ENCODE measurements at regions not wholly inside any gene's neighbourhood (a gene's known extent, or its start where the extent isn't known, plus 50 kb on each side); places are given as distances from the start of the nearest gene placed in this dataset.

- H3K36me3 ChIP-seq (ENCODE audit: insufficient read depth, low read length) = no peaks in the 10 kb centered on the region
- H3K79me2 ChIP-seq (ENCODE audit: insufficient read depth, low read length) = no peaks in the 10 kb centered on the region
- peaks cover 2% of the 10 kb centered on the region for H3K27me3 ChIP-seq (ENCODE audit: insufficient read depth, low read length, poor library complexity)
- H3K4me3 ChIP-seq (ENCODE audit: low read depth in 1 of 2, low read length in 2 of 2) = no peak overlapping the region
- H2AFZ ChIP-seq (ENCODE audit: low read depth, low read length) = no peak overlapping the region
- no peak for ATAC-seq (ENCODE audit: insufficient read depth, low read depth)
- H3K4me1 ChIP-seq (ENCODE audit: insufficient read depth, low read length) = no peaks in the 10 kb centered on the region
- TF ChIP-seq EZH2 (IDR thresholded peaks at IDR 0.05; ENCODE audit: borderline replicate concordance, low read depth, low read length, severe bottlenecking) = no peak
- H3K9ac ChIP-seq (ENCODE audit: low read depth, low read length) = no peak overlapping the region
- H4K20me1 ChIP-seq (ENCODE audit: insufficient read depth, low read length) = no peaks in the 10 kb centered on the region
- no peaks in the 10 kb centered on the region for H3K9me3 ChIP-seq (ENCODE audit: insufficient read depth, low read length, severe bottlenecking)
- DNase-seq = no peak
- no peak overlapping the region for H3K4me2 ChIP-seq (ENCODE audit: insufficient read depth, low read length)
- H3K27ac ChIP-seq (ENCODE audit: low read length) = no peak overlapping the region
These were observed 184.2 kb upstream of the FOXQ1 start for GRCh38 chr6:1127597-1128288.

- Histone ChIP-seq H4K20me1 (ENCODE audit: insufficient read depth, low read length) (no peaks in the 10 kb centered on the region), H3K9me3 (ENCODE audit: insufficient read depth, low read length, severe bottlenecking) (no peaks in the 10 kb centered on the region), H3K9ac (ENCODE audit: low read depth, low read length) (no peak overlapping the region), H3K27me3 (ENCODE audit: insufficient read depth, low read length, poor library complexity) (peaks cover 2% of the 10 kb centered on the region), H3K4me1 (ENCODE audit: insufficient read depth, low read length) (no peaks in the 10 kb centered on the region), H3K36me3 (ENCODE audit: insufficient read depth, low read length) (no peaks in the 10 kb centered on the region), H2AFZ (ENCODE audit: low read depth, low read length) (no peak overlapping the region), H3K79me2 (ENCODE audit: insufficient read depth, low read length) (no peaks in the 10 kb centered on the region), H3K27ac (ENCODE audit: low read length) (no peak overlapping the region), H3K4me2 (ENCODE audit: insufficient read depth, low read length) (no peak overlapping the region), H3K4me3 (ENCODE audit: low read depth in 1 of 2, low read length in 2 of 2) (no peak overlapping the region)
- DNase-seq (no peak), ATAC-seq (ENCODE audit: insufficient read depth, low read depth) (no peak)
- TF ChIP-seq CTCF (IDR thresholded peaks at IDR 0.05; ENCODE audit: borderline replicate concordance, extremely low read depth, low read length, poor library complexity, severe bottlenecking) = no peak
- no peak for TF ChIP-seq EZH2 (IDR thresholded peaks at IDR 0.05; ENCODE audit: borderline replicate concordance, low read depth, low read length, severe bottlenecking)
These were observed 184.8 kb upstream of the FOXQ1 start for GRCh38 chr6:1127129-1127528.

- H3K4me1 ChIP-seq (ENCODE audit: insufficient read depth, low read length) = no peaks in the 10 kb centered on the region
- TF ChIP-seq CTCF (IDR thresholded peaks at IDR 0.05; ENCODE audit: borderline replicate concordance, extremely low read depth, low read length, poor library complexity, severe bottlenecking) (no peak), EZH2 (IDR thresholded peaks at IDR 0.05; ENCODE audit: borderline replicate concordance, low read depth, low read length, severe bottlenecking) (no peak)
- H2AFZ ChIP-seq (ENCODE audit: low read depth, low read length) = no peak overlapping the region
- no peak overlapping the region for H3K9ac ChIP-seq (ENCODE audit: low read depth, low read length)
- no peak for ATAC-seq (ENCODE audit: insufficient read depth, low read depth)
- H3K36me3 ChIP-seq (ENCODE audit: insufficient read depth, low read length) = no peaks in the 10 kb centered on the region
- no peaks in the 10 kb centered on the region for H3K9me3 ChIP-seq (ENCODE audit: insufficient read depth, low read length, severe bottlenecking)
- no peak overlapping the region for H3K27ac ChIP-seq (ENCODE audit: low read length)
- DNase-seq = no peak
- no peak overlapping the region for H3K4me3 ChIP-seq (ENCODE audit: low read depth in 1 of 2, low read length in 2 of 2)
- no peak overlapping the region for H3K4me2 ChIP-seq (ENCODE audit: insufficient read depth, low read length)
- no peaks in the 10 kb centered on the region for H4K20me1 ChIP-seq (ENCODE audit: insufficient read depth, low read length)
- H3K27me3 ChIP-seq (ENCODE audit: insufficient read depth, low read length, poor library complexity) = peaks cover 2% of the 10 kb centered on the region
- no peaks in the 10 kb centered on the region for H3K79me2 ChIP-seq (ENCODE audit: insufficient read depth, low read length)
These were observed 185.9 kb upstream of the FOXQ1 start for GRCh38 chr6:1126036-1126435.

GRCh38 chr6:1125297-1125696 lies 186.6 kb upstream of the FOXQ1 start:
- Histone ChIP-seq H3K27me3 (ENCODE audit: insufficient read depth, low read length, poor library complexity) (peaks cover 2% of the 10 kb centered on the region), H3K9ac (ENCODE audit: low read depth, low read length) (no peak overlapping the region), H3K4me1 (ENCODE audit: insufficient read depth, low read length) (no peaks in the 10 kb centered on the region), H3K9me3 (ENCODE audit: insufficient read depth, low read length, severe bottlenecking) (no peaks in the 10 kb centered on the region), H4K20me1 (ENCODE audit: insufficient read depth, low read length) (no peaks in the 10 kb centered on the region), H3K27ac (ENCODE audit: low read length) (no peak overlapping the region), H3K4me3 (ENCODE audit: low read depth in 1 of 2, low read length in 2 of 2) (no peak overlapping the region), H3K36me3 (ENCODE audit: insufficient read depth, low read length) (no peaks in the 10 kb centered on the region), H3K79me2 (ENCODE audit: insufficient read depth, low read length) (no peaks in the 10 kb centered on the region), H2AFZ (ENCODE audit: low read depth, low read length) (no peak overlapping the region), H3K4me2 (ENCODE audit: insufficient read depth, low read length) (no peak overlapping the region)
- TF ChIP-seq EZH2 (IDR thresholded peaks at IDR 0.05; ENCODE audit: borderline replicate concordance, low read depth, low read length, severe bottlenecking) = no peak
- TF ChIP-seq CTCF (IDR thresholded peaks at IDR 0.05; ENCODE audit: borderline replicate concordance, extremely low read depth, low read length, poor library complexity, severe bottlenecking) = no peak
- DNase-seq = no peak
- ATAC-seq (ENCODE audit: insufficient read depth, low read depth) = no peak

Data from DND-41 (cell line).